ENCODE measurements at regions not wholly inside any gene's neighbourhood (a gene's known extent, or its start where the extent isn't known, plus 50 kb on each side); places are given as distances from the start of the nearest gene placed in this dataset.
A peak's percentile ranks its signal among the peaks of the same experiment; 100 is the strongest.
"Not testable (repeated sequence)": the region's sequence is repeated elsewhere in the genome, so short reads cannot be mapped to it uniquely, and the experiment has no call there.

GRCh38 chr2:236776695-236777251 is 207.1 kb downstream of the ACKR3 start:
- peak; percentile 11 for DNase-seq

GRCh38 chr2:236777408-236777807 is 207.8 kb downstream of the ACKR3 start:
- no peak for DNase-seq

GRCh38 chr2:236781933-236782816 is 212.6 kb downstream of the ACKR3 start:
- DNase-seq = no peak

- no peak for DNase-seq
These were observed 213.3 kb downstream of the ACKR3 start for GRCh38 chr2:236782938-236783337.

GRCh38 chr2:236783417-236784020 is 213.9 kb downstream of the ACKR3 start:
- DNase-seq = no peak

- DNase-seq = no peak
These were observed 216.0 kb downstream of the ACKR3 start for GRCh38 chr2:236785611-236786057.

GRCh38 chr2:236786751-236787150 is 217.1 kb downstream of the ACKR3 start:
- no peak for DNase-seq

GRCh38 chr2:236787376-236787775 is 217.8 kb downstream of the ACKR3 start:
- not testable (repeated sequence) for DNase-seq

GRCh38 chr2:236787885-236788284 is 218.3 kb downstream of the ACKR3 start:
- no peak for DNase-seq

- no peak for DNase-seq
These were observed 221.3 kb downstream of the ACKR3 start for GRCh38 chr2:236790963-236791362.

- no peak for DNase-seq
These were observed 223.7 kb downstream of the ACKR3 start for GRCh38 chr2:236793023-236794011.

- DNase-seq = no peak
These were observed 224.7 kb downstream of the ACKR3 start for GRCh38 chr2:236794176-236794957.

- no peak for DNase-seq
These were observed 225.7 kb downstream of the ACKR3 start for GRCh38 chr2:236795169-236795860.

GRCh38 chr2:236795861-236796219 is 226.2 kb downstream of the ACKR3 start:
- DNase-seq = no peak

- no peak for DNase-seq
These were observed 226.6 kb downstream of the ACKR3 start for GRCh38 chr2:236796236-236796635.

- DNase-seq = no peak
These were observed 227.8 kb downstream of the ACKR3 start for GRCh38 chr2:236797411-236797810.

- DNase-seq = no peak
These were observed 228.9 kb downstream of the ACKR3 start for GRCh38 chr2:236798491-236798890.

- DNase-seq = no peak
These were observed 229.9 kb downstream of the ACKR3 start for GRCh38 chr2:236799391-236800026.

- DNase-seq = no peak
These were observed 233.2 kb downstream of the ACKR3 start for GRCh38 chr2:236802862-236803261.

GRCh38 chr2:236803621-236804020 is 234.0 kb downstream of the ACKR3 start:
- no peak for DNase-seq
